ENCODE measurements at regions not wholly inside any gene's neighbourhood (a gene's known extent, or its start where the extent isn't known, plus 50 kb on each side); places are given as distances from the start of the nearest gene placed in this dataset.

DNA sequence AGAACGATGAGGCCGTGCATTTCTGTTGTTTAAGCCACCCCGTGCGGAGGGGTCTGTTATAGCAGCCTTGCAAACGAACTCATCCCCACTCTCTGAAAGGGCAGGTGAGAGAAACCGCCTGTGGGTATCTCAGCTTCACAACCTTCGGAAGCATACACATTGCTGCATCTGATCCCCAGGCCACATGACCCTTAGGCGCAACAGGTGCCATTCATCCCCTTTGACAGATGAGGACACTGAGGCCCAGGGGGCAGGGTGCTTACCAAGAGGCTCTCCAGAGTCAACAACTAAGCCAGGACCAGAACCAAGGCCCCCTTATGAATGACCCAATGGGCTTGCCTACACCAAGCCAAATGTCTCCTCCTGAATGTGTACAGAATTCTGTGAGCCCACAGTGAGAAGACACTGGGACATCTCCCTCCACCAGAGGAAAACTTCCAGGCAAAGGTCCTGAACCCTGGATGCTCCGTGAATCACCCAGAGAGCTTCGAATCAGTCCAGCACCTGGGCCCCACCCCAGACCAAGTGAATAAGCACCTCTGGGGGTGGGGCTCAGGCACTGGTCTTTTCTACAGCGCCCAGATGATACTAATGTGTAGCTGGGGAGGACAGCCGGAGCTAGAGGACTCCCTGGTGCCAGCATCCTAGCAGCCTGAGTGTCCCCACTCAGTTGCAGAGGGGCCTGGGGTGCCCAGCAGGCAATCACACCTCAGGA is 83.2 kb downstream of the BUD13 start:
- TF ChIP-seq, protein P1, sequence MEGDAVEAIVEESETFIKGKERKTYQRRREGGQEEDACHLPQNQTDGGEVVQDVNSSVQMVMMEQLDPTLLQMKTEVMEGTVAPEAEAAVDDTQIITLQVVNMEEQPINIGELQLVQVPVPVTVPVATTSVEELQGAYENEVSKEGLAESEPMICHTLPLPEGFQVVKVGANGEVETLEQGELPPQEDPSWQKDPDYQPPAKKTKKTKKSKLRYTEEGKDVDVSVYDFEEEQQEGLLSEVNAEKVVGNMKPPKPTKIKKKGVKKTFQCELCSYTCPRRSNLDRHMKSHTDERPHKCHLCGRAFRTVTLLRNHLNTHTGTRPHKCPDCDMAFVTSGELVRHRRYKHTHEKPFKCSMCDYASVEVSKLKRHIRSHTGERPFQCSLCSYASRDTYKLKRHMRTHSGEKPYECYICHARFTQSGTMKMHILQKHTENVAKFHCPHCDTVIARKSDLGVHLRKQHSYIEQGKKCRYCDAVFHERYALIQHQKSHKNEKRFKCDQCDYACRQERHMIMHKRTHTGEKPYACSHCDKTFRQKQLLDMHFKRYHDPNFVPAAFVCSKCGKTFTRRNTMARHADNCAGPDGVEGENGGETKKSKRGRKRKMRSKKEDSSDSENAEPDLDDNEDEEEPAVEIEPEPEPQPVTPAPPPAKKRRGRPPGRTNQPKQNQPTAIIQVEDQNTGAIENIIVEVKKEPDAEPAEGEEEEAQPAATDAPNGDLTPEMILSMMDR (IDR thresholded peaks at IDR 0.05) = no peak
- no peak for TF ChIP-seq POLR2A (IDR thresholded peaks at IDR 0.05)
